ENCODE measurements at regions not wholly inside any gene's neighbourhood (a gene's known extent, or its start where the extent isn't known, plus 50 kb on each side); places are given as distances from the start of the nearest gene placed in this dataset.

DNA sequence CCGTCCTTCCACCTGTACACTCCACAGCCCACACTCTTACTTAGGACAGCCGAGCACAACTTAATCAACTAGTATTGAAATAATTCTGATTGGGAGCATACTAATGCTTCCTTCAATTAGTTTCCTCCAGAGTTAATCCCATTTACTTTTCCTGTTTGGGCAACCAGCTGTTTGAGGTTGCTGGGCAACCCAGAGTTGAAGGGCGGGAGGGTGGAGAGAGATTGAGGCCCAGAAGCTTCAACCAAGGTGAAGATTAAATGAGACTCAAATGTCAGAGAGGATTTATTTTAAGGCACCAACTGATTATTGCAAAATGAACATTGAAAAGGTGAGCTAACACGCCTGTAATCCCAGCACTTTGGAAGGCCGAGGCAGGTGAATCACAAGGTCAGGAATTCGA lies 428.5 kb upstream of the SEMA6D start:
- CTCF ChIA-PET (ENCODE audit: low intra/inter-chr PET ratio, low total read pairs), result no interaction called here
- H3K27me3 ChIP-seq (ENCODE audit: control insufficient read depth in 1 of 2, insufficient read depth in 2 of 2, low read length in 2 of 2), result no peaks in the 10 kb centered on the region
- H3K9ac ChIP-seq (ENCODE audit: insufficient read depth, low read depth, low read length), result no peak overlapping the region
- FAIRE-seq (no peak), DNase-seq (ENCODE audit: low spot score) (no peak), ATAC-seq (no peak)
- H3K79me2 ChIP-seq (ENCODE audit: insufficient read depth, low read length), result no peaks in the 10 kb centered on the region
- H3K4me1 ChIP-seq (ENCODE audit: insufficient read depth, low read length), result no peaks in the 10 kb centered on the region
- no peak overlapping the region for H3K4me3 ChIP-seq (replicated peaks in 1 of 3; ENCODE audit: insufficient read depth in 1 of 3, low read depth in 2 of 3, low read length in 3 of 3)
- peaks cover 87% of the 10 kb centered on the region for H3K9me3 ChIP-seq (ENCODE audit: low read length)
- in situ Hi-C loops (cut with HindIII; ENCODE audit: extremely low pct_ligation_motif_present, low pct_unique_long_range_greater_than_20kb) (no loop called here), intact Hi-C loops (cut with micrococcal nuclease; ENCODE audit: unreplicated experiment) (no loop called here)
- no peak overlapping the region for H2AFZ ChIP-seq (ENCODE audit: low read length)
- H3K36me3 ChIP-seq (replicated peaks in 1 of 2; ENCODE audit: control insufficient read depth in 1 of 2, insufficient read depth in 2 of 2, low read length in 2 of 2), result no peaks in the 10 kb centered on the region
- WGBS (ENCODE audit: low lambda C conversion rate), result 11% methylated on average over 6 of the region's 6 CpGs
- no TSS peak for BruUV-seq (replicated peaks)
- H4K20me1 ChIP-seq (ENCODE audit: insufficient read depth, low read length), result no peaks in the 10 kb centered on the region
- H3K4me2 ChIP-seq (ENCODE audit: low read depth, low read length), result no peak overlapping the region
- POLR2A ChIA-PET, result no interaction called here
- no peak overlapping the region for H3K27ac ChIP-seq (ENCODE audit: extremely low read length, insufficient read depth, low read length)
- no peak for TF ChIP-seq ZNF547 (CRISPR knock-in tag; IDR thresholded peaks at IDR 0.05)
- no peak for TF ChIP-seq ADNP (CRISPR knock-in tag; IDR thresholded peaks at IDR 0.05)
- no peak for TF ChIP-seq ZNF749 (CRISPR knock-in tag; IDR thresholded peaks at IDR 0.05; ENCODE audit: borderline replicate concordance)
- TF ChIP-seq SOX6 (IDR thresholded peaks at IDR 0.05), result no peak
- TF ChIP-seq SOX6 (CRISPR knock-in tag; IDR thresholded peaks at IDR 0.05), result no peak
- TF ChIP-seq, protein P1, sequence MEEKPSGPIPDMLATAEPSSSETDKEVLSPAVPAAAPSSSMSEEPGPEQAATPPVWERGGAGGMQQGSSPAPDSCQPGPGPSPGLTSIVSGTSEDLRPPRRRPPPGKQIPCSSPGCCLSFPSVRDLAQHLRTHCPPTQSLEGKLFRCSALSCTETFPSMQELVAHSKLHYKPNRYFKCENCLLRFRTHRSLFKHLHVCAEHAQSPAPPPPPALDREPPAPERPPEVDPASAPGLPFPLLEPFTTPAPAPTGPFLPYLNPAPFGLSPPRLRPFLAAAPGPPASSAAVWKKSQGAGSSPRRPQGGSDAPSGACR (CRISPR knock-in tag; IDR thresholded peaks at IDR 0.05), result no peak
- TF ChIP-seq, protein P2, sequence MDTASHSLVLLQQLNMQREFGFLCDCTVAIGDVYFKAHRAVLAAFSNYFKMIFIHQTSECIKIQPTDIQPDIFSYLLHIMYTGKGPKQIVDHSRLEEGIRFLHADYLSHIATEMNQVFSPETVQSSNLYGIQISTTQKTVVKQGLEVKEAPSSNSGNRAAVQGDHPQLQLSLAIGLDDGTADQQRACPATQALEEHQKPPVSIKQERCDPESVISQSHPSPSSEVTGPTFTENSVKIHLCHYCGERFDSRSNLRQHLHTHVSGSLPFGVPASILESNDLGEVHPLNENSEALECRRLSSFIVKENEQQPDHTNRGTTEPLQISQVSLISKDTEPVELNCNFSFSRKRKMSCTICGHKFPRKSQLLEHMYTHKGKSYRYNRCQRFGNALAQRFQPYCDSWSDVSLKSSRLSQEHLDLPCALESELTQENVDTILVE (CRISPR knock-in tag; IDR thresholded peaks at IDR 0.05), result no peak
- TF ChIP-seq SRF (IDR thresholded peaks at IDR 0.05; ENCODE audit: low read depth, low read length), result no peak
- TF ChIP-seq, protein P3, sequence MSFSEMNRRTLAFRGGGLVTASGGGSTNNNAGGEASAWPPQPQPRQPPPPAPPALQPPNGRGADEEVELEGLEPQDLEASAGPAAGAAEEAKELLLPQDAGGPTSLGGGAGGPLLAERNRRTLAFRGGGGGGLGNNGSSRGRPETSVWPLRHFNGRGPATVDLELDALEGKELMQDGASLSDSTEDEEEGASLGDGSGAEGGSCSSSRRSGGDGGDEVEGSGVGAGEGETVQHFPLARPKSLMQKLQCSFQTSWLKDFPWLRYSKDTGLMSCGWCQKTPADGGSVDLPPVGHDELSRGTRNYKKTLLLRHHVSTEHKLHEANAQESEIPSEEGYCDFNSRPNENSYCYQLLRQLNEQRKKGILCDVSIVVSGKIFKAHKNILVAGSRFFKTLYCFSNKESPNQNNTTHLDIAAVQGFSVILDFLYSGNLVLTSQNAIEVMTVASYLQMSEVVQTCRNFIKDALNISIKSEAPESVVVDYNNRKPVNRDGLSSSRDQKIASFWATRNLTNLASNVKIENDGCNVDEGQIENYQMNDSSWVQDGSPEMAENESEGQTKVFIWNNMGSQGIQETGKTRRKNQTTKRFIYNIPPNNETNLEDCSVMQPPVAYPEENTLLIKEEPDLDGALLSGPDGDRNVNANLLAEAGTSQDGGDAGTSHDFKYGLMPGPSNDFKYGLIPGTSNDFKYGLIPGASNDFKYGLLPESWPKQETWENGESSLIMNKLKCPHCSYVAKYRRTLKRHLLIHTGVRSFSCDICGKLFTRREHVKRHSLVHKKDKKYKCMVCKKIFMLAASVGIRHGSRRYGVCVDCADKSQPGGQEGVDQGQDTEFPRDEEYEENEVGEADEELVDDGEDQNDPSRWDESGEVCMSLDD (CRISPR knock-in tag; IDR thresholded peaks at IDR 0.05; ENCODE audit: borderline replicate concordance), result no peak
- no peak for TF ChIP-seq RFX5 (IDR thresholded peaks at IDR 0.05; ENCODE audit: low read depth, low read length)
- no peak for TF ChIP-seq ETV6 (CRISPR knock-in tag; conservative IDR thresholded peaks at IDR 0.05)
- TF ChIP-seq, protein P4, sequence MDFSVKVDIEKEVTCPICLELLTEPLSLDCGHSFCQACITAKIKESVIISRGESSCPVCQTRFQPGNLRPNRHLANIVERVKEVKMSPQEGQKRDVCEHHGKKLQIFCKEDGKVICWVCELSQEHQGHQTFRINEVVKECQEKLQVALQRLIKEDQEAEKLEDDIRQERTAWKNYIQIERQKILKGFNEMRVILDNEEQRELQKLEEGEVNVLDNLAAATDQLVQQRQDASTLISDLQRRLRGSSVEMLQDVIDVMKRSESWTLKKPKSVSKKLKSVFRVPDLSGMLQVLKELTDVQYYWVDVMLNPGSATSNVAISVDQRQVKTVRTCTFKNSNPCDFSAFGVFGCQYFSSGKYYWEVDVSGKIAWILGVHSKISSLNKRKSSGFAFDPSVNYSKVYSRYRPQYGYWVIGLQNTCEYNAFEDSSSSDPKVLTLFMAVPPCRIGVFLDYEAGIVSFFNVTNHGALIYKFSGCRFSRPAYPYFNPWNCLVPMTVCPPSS (IDR thresholded peaks at IDR 0.05), result no peak
- TF ChIP-seq, protein P5, sequence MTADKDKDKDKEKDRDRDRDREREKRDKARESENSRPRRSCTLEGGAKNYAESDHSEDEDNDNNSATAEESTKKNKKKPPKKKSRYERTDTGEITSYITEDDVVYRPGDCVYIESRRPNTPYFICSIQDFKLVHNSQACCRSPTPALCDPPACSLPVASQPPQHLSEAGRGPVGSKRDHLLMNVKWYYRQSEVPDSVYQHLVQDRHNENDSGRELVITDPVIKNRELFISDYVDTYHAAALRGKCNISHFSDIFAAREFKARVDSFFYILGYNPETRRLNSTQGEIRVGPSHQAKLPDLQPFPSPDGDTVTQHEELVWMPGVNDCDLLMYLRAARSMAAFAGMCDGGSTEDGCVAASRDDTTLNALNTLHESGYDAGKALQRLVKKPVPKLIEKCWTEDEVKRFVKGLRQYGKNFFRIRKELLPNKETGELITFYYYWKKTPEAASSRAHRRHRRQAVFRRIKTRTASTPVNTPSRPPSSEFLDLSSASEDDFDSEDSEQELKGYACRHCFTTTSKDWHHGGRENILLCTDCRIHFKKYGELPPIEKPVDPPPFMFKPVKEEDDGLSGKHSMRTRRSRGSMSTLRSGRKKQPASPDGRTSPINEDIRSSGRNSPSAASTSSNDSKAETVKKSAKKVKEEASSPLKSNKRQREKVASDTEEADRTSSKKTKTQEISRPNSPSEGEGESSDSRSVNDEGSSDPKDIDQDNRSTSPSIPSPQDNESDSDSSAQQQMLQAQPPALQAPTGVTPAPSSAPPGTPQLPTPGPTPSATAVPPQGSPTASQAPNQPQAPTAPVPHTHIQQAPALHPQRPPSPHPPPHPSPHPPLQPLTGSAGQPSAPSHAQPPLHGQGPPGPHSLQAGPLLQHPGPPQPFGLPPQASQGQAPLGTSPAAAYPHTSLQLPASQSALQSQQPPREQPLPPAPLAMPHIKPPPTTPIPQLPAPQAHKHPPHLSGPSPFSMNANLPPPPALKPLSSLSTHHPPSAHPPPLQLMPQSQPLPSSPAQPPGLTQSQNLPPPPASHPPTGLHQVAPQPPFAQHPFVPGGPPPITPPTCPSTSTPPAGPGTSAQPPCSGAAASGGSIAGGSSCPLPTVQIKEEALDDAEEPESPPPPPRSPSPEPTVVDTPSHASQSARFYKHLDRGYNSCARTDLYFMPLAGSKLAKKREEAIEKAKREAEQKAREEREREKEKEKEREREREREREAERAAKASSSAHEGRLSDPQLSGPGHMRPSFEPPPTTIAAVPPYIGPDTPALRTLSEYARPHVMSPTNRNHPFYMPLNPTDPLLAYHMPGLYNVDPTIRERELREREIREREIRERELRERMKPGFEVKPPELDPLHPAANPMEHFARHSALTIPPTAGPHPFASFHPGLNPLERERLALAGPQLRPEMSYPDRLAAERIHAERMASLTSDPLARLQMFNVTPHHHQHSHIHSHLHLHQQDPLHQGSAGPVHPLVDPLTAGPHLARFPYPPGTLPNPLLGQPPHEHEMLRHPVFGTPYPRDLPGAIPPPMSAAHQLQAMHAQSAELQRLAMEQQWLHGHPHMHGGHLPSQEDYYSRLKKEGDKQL (CRISPR knock-in tag; IDR thresholded peaks at IDR 0.05; ENCODE audit: low read depth), result no peak
